ENCODE measurements at regions not wholly inside any gene's neighbourhood (a gene's known extent, or its start where the extent isn't known, plus 50 kb on each side); places are given as distances from the start of the nearest gene placed in this dataset.

GRCh38 chr2:175383286-175383685 lies 201.8 kb upstream of the ATP5MC3 start:
- H2AFZ ChIP-seq (ENCODE audit: low read depth, low read length), result no peak overlapping the region
- DNase-seq (ENCODE audit: low read depth, low spot score) (no peak), FAIRE-seq (no peak)
- no peaks in the 10 kb centered on the region for H3K9me3 ChIP-seq (replicated peaks; ENCODE audit: control insufficient read depth, insufficient read depth, low read length)
- H3K9me1 ChIP-seq (replicated peaks; ENCODE audit: control insufficient read depth, extremely low read depth, insufficient read depth, low read length), result no peaks in the 10 kb centered on the region
- TF ChIP-seq GATA2 (IDR thresholded peaks at IDR 0.05; ENCODE audit: insufficient read depth, insufficient read length, low read depth, low read length), result no peak
- TF ChIP-seq POLR2AphosphoS5 (IDR thresholded peaks at IDR 0.05; ENCODE audit: insufficient read depth, low read depth, low read length), result no peak
- TF ChIP-seq MYC (IDR thresholded peaks at IDR 0.05; ENCODE audit: low read depth, low read length), result no peak
- no peak for TF ChIP-seq POLR2A (IDR thresholded peaks at IDR 0.05; ENCODE audit: low read depth, low read length)
- no peak for TF ChIP-seq FOS (IDR thresholded peaks at IDR 0.05; ENCODE audit: borderline replicate concordance, insufficient read depth, low read length)
- no peak for TF ChIP-seq EZH2 (IDR thresholded peaks at IDR 0.05; ENCODE audit: borderline replicate concordance, low read depth, low read length, severe bottlenecking)
- TF ChIP-seq MAX (IDR thresholded peaks at IDR 0.05; ENCODE audit: insufficient read depth, insufficient read length), result no peak
- no peak for TF ChIP-seq JUN (IDR thresholded peaks at IDR 0.05; ENCODE audit: borderline replicate concordance, insufficient read depth, insufficient read length, low read depth)
- TF ChIP-seq CTCF (IDR thresholded peaks at IDR 0.05; ENCODE audit: extremely low read depth in 1 of 2, insufficient read depth in 1 of 2, low read depth in 1 of 2, low read length in 2 of 2), result no peak
- ChIA-PET POLR2A (no interaction called here), CTCF (interaction anchor here (0.6 kb wide), 1 partner anchor 11 kb away, joined by 3 read pairs; no protein-coding TSS in a partner anchor)
- no peaks in the 10 kb centered on the region for H3K36me3 ChIP-seq (ENCODE audit: control insufficient read depth in 2 of 2, extremely low read depth in 1 of 2, insufficient read depth in 2 of 2, low read length in 2 of 2)
- no peaks in the 10 kb centered on the region for H3K4me1 ChIP-seq (ENCODE audit: control insufficient read depth, extremely low read depth, insufficient read depth, low read length)
- H3K79me2 ChIP-seq (ENCODE audit: control insufficient read depth, insufficient read depth, low read length), result no peaks in the 10 kb centered on the region
- H3K27me3 ChIP-seq (ENCODE audit: control insufficient read depth in 2 of 2, insufficient read depth in 2 of 2, low read length in 2 of 2), result no peaks in the 10 kb centered on the region
- H3K4me3 ChIP-seq (replicated peaks in 1 of 3; ENCODE audit: insufficient read depth in 1 of 3, low read depth in 1 of 3, low read length in 3 of 3), result no peak overlapping the region
- H4K20me1 ChIP-seq (replicated peaks; ENCODE audit: control insufficient read depth, extremely low read depth, insufficient read depth, low read length), result no peaks in the 10 kb centered on the region
- H3K9ac ChIP-seq (replicated peaks; ENCODE audit: extremely low read depth, insufficient read depth, low read length), result no peak overlapping the region
- BruUV-seq (replicated peaks), result no TSS peak
- dilution Hi-C loops (cut with MboI; ENCODE audit: extremely low pct_ligation_motif_present, low sequenced_read_pairs), result no loop called here
- intact Hi-C loops (cut with micrococcal nuclease), result no loop called here
- no peak overlapping the region for H3K27ac ChIP-seq (ENCODE audit: insufficient read depth, low read depth, low read length)
- no peak overlapping the region for H3K4me2 ChIP-seq (ENCODE audit: insufficient read depth, low read length)

Measured in endothelial cell of umbilical vein (primary cell).